ENCODE measurements at regions not wholly inside any gene's neighbourhood (a gene's known extent, or its start where the extent isn't known, plus 50 kb on each side); places are given as distances from the start of the nearest gene placed in this dataset.

DNA sequence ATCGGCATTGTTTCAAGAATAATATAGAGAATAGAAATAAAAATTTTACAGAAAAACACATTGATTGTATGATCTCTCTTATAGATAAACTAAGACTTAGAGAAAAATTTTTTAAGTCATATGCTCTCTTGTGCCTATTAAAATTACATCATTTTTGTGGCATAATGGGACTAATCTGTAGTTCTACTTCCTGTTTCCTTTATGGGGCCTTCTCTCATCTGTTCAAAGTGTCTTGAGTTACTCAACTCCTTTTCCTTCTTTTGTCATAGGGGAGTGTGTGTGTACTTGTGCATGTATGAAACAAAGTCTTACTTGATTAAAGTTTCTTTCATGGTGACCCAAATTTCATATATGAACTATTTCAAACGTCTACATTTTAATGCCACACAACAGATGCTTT, 1448.9 kb upstream of the TENM3 start:
- TF ChIP-seq, protein P1, sequence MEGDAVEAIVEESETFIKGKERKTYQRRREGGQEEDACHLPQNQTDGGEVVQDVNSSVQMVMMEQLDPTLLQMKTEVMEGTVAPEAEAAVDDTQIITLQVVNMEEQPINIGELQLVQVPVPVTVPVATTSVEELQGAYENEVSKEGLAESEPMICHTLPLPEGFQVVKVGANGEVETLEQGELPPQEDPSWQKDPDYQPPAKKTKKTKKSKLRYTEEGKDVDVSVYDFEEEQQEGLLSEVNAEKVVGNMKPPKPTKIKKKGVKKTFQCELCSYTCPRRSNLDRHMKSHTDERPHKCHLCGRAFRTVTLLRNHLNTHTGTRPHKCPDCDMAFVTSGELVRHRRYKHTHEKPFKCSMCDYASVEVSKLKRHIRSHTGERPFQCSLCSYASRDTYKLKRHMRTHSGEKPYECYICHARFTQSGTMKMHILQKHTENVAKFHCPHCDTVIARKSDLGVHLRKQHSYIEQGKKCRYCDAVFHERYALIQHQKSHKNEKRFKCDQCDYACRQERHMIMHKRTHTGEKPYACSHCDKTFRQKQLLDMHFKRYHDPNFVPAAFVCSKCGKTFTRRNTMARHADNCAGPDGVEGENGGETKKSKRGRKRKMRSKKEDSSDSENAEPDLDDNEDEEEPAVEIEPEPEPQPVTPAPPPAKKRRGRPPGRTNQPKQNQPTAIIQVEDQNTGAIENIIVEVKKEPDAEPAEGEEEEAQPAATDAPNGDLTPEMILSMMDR (IDR thresholded peaks at IDR 0.05), result no peak
- TF ChIP-seq POLR2A (IDR thresholded peaks at IDR 0.05), result no peak
